H1 (cell line): ENCODE measurements at regions not wholly inside any gene's neighbourhood (a gene's known extent, or its start where the extent isn't known, plus 50 kb on each side); places are given as distances from the start of the nearest gene placed in this dataset.

Experiments
- CTCF ChIA-PET: fragments of 300-600 bp; sonication (Branson Sonifier 250); formaldehyde crosslinking; loops from one replicate; lab custom pipeline; 2021; ENCODE audit not compliant: partially characterized antibody; lab: Charles Lee
- POLR2A ChIA-PET: fragments of 300-600 bp; sonication (Branson Sonifier 250); formaldehyde crosslinking; loops from one replicate; lab custom pipeline; 2021; ENCODE audit warnings: inconsistent platforms; ENCODE audit not compliant: partially characterized antibody; lab: Charles Lee
- DNase-seq, 2 experiments: peaks; one replicate each; pipeline versions ENCODE4 v3.0.0 to v3.0.0-alpha.2; 2010 to 2022; ENCODE audit warnings: low spot score in 2 of 2, low read depth in 1 of 2, mixed read lengths in 1 of 2
- FAIRE-seq: peaks from 2 replicates; lab custom pipeline; 2011; peaks lifted over from hg19 to GRCh38; lab: Jason Lieb, UNC
- H2AFZ ChIP-seq: 2 replicates; pipeline ENCODE4 v1.8.1; 2012; ENCODE audit warnings: low read length, inconsistent platforms
- H2AK5ac ChIP-seq: 2 replicates; pipeline ENCODE4 v1.6.1; 2013; ENCODE audit warnings: low read depth, low read length
- H2BK120ac ChIP-seq: replicated peaks from 2 replicates; pipeline ENCODE3; 2013; ENCODE audit warnings: low read depth, low read length, inconsistent platforms
- H2BK12ac ChIP-seq: 2 replicates; pipeline ENCODE4 v1.6.1; 2013; ENCODE audit warnings: low read depth, low read length
- H2BK15ac ChIP-seq: 2 replicates; pipeline ENCODE4 v1.6.1; 2013; ENCODE audit warnings: low read length
- H2BK20ac ChIP-seq: 2 replicates; pipeline ENCODE4 v1.6.1; 2013; ENCODE audit warnings: low read length
- H2BK5ac ChIP-seq: 2 replicates; pipeline ENCODE4 v1.6.1; 2013; ENCODE audit warnings: low read depth, low read length
- H3K14ac ChIP-seq: 2 replicates; pipeline ENCODE4 v1.6.1; 2013; ENCODE audit warnings: inconsistent platforms; ENCODE audit not compliant: insufficient read length
- H3K18ac ChIP-seq: 2 replicates; pipeline ENCODE4 v1.6.1; 2013; ENCODE audit warnings: low read length; ENCODE audit errors: extremely low read depth
- H3K23ac ChIP-seq: 2 replicates; pipeline ENCODE4 v1.6.1; 2013; ENCODE audit warnings: inconsistent platforms; ENCODE audit not compliant: insufficient read length
- H3K23me2 ChIP-seq: 2 replicates; pipeline ENCODE4 v1.6.1; 2013; ENCODE audit warnings: low read depth, low read length
- H3K27ac ChIP-seq: 2 replicates; pipeline ENCODE4 v1.6.1; 2011; ENCODE audit warnings: low read depth, low read length, inconsistent platforms
- H3K27me3 ChIP-seq, 4 experiments: replicated peaks in 1 of 4; 1 replicate in 1 of 4; 2 replicates in 3 of 4; pipeline versions ENCODE4 v1.6.1 to v1.8.1; 2011 to 2013; ENCODE audit warnings: low read length in 3 of 4, mild to moderate bottlenecking in 3 of 4, inconsistent platforms in 2 of 4, mixed read lengths in 2 of 4, moderate library complexity in 1 of 4; ENCODE audit not compliant: control insufficient read depth in 3 of 4, insufficient read depth in 3 of 4; ENCODE audit errors: extremely low read depth in 1 of 4
- H3K36me3 ChIP-seq, 4 experiments: 2 replicates each; pipeline versions ENCODE4 v1.6.1 to v1.8.1; 2011 to 2013; ENCODE audit warnings: mild to moderate bottlenecking in 4 of 4, low read length in 3 of 4, moderate library complexity in 2 of 4, control low read depth in 1 of 4, inconsistent platforms in 1 of 4; ENCODE audit not compliant: insufficient read depth in 4 of 4, control insufficient read depth in 2 of 4
- H3K4ac ChIP-seq: replicated peaks from 2 replicates; pipeline ENCODE3; 2013; ENCODE audit warnings: low read length, low read depth, mixed read lengths, inconsistent platforms; ENCODE audit not compliant: insufficient read length
- H3K4me1 ChIP-seq, 4 experiments: replicated peaks in 1 of 4; 1 replicate in 1 of 4; 2 replicates in 3 of 4; pipeline versions ENCODE4 v1.6.1 to v1.8.1; 2011 to 2013; ENCODE audit warnings: low read length in 3 of 4, inconsistent platforms in 2 of 4, mixed read lengths in 1 of 4; ENCODE audit not compliant: insufficient read depth in 4 of 4, control insufficient read depth in 3 of 4
- H3K4me2 ChIP-seq, 2 experiments: 2 replicates each; pipeline versions ENCODE4 v1.6.1 to v1.8.1; 2011 to 2013; ENCODE audit warnings: low read depth in 2 of 2, low read length in 2 of 2, control low read depth in 1 of 2, inconsistent platforms in 1 of 2, mild to moderate bottlenecking in 1 of 2; ENCODE audit not compliant: insufficient read depth in 1 of 2
- H3K4me3 ChIP-seq, 4 experiments: fragments of 200-600, 300-600 bp in 1 of 4; sonication (generic), shearing (Covaris generic), sonication (Bioruptor Twin) in 1 of 4; 2 replicates each; pipeline versions ENCODE4 v1.5.1 to v1.8.1; 2011 to 2016; ENCODE audit warnings: low read length in 4 of 4, low read depth in 3 of 4, control low read depth in 2 of 4, inconsistent platforms in 2 of 4, mild to moderate bottlenecking in 2 of 4, mixed read lengths in 1 of 4, moderate library complexity in 1 of 4; ENCODE audit not compliant: insufficient read depth in 2 of 4; ENCODE audit errors: extremely low read depth in 1 of 4
- H3K56ac ChIP-seq: replicated peaks from 2 replicates; pipeline ENCODE3; 2013; ENCODE audit warnings: low read depth, mild to moderate bottlenecking, mixed read lengths, low read length, inconsistent platforms; ENCODE audit not compliant: insufficient read length
- H3K79me1 ChIP-seq: 2 replicates; pipeline ENCODE4 v1.6.1; 2013; ENCODE audit warnings: low read depth, low read length, control low read depth
- H3K79me2 ChIP-seq, 2 experiments: 2 replicates each; pipeline versions ENCODE4 v1.6.1 to v1.8.1; 2012 to 2013; ENCODE audit warnings: low read length in 2 of 2, mild to moderate bottlenecking in 2 of 2, inconsistent platforms in 1 of 2; ENCODE audit not compliant: insufficient read depth in 2 of 2, control insufficient read depth in 1 of 2
- H3K9ac ChIP-seq, 4 experiments: replicated peaks in 1 of 4; 1 replicate in 1 of 4; 2 replicates in 3 of 4; pipeline versions ENCODE4 v1.6.1 to v1.8.1; 2011 to 2013; ENCODE audit warnings: low read depth in 3 of 4, low read length in 3 of 4, control low read depth in 2 of 4, mild to moderate bottlenecking in 2 of 4, moderate library complexity in 2 of 4, inconsistent platforms in 1 of 4; ENCODE audit errors: extremely low read depth in 1 of 4
- H3K9me3 ChIP-seq, 2 experiments: 2 replicates each; pipeline versions ENCODE4 v1.6.1 to v1.8.1; 2012 to 2013; ENCODE audit warnings: mild to moderate bottlenecking in 2 of 2, moderate library complexity in 2 of 2, control low read depth in 1 of 2, inconsistent platforms in 1 of 2, low read depth in 1 of 2, low read length in 1 of 2, mixed read lengths in 1 of 2; ENCODE audit not compliant: insufficient read depth in 2 of 2
- H4K20me1 ChIP-seq, 2 experiments: replicated peaks in 1 of 2; 2 replicates each; pipeline versions ENCODE3 to v1.8.1; 2011 to 2013; ENCODE audit warnings: inconsistent platforms in 2 of 2, low read length in 2 of 2, mild to moderate bottlenecking in 1 of 2; ENCODE audit not compliant: insufficient read depth in 2 of 2, control insufficient read depth in 1 of 2
- H4K5ac ChIP-seq: 2 replicates; pipeline ENCODE4 v1.6.1; 2013; ENCODE audit warnings: low read length, low read depth, mixed read lengths, inconsistent platforms; ENCODE audit not compliant: insufficient read length
- H4K8ac ChIP-seq: 2 replicates; pipeline ENCODE4 v1.8.0; 2013; ENCODE audit warnings: mild to moderate bottlenecking, moderate library complexity, low read length, inconsistent platforms; ENCODE audit not compliant: insufficient read depth; ENCODE audit errors: extremely low read depth
- H4K91ac ChIP-seq: replicated peaks from 2 replicates; pipeline ENCODE3; 2013; ENCODE audit warnings: low read length, mixed read lengths, inconsistent platforms; ENCODE audit not compliant: insufficient read length
- BACH1 ChIP-seq: IDR thresholded peaks from 2 replicates; pipeline ENCODE4 v1.6.1; 2012; ENCODE audit warnings: low read length, improper control_type of control experiment
- BRCA1 ChIP-seq: IDR thresholded peaks from 2 replicates; pipeline ENCODE4 v1.6.1; 2012; ENCODE audit warnings: low read depth, low read length, improper control_type of control experiment
- FOSL1 ChIP-seq: IDR thresholded peaks from 2 replicates; pipeline ENCODE4 v1.6.1; 2011; ENCODE audit warnings: mild to moderate bottlenecking, low read depth, low read length, moderate library complexity; ENCODE audit not compliant: insufficient read depth
- HDAC2 ChIP-seq, 2 experiments: fragments of 300-600 bp in 1 of 2; sonication (generic) in 1 of 2; IDR thresholded peaks; 2 replicates each; pipeline ENCODE4 v1.6.1; 2011 to 2012; ENCODE audit warnings: low read depth in 2 of 2, low read length in 2 of 2, mild to moderate bottlenecking in 2 of 2, moderate library complexity in 2 of 2, borderline replicate concordance in 1 of 2, inconsistent platforms in 1 of 2
- KDM4A ChIP-seq: IDR thresholded peaks from one replicate; pipeline ENCODE4 v1.7.1; 2012; ENCODE audit warnings: low read depth, mild to moderate bottlenecking, moderate library complexity, low read length, inconsistent platforms; ENCODE audit not compliant: severe bottlenecking
- POLR2AphosphoS5 ChIP-seq: IDR thresholded peaks from 2 replicates; pipeline ENCODE4 v1.6.1; 2011; ENCODE audit warnings: low read depth, low read length
- RXRA ChIP-seq: IDR thresholded peaks from 2 replicates; pipeline ENCODE4 v1.6.1; 2011; ENCODE audit warnings: low read depth, mild to moderate bottlenecking, low read length, moderate library complexity; ENCODE audit not compliant: insufficient read depth
- USF2 ChIP-seq: IDR thresholded peaks from 2 replicates; pipeline ENCODE4 v1.6.1; 2011; ENCODE audit warnings: low read length, improper control_type of control experiment
- YY1 ChIP-seq: IDR thresholded peaks from 2 replicates; pipeline ENCODE4 v1.6.1; 2011; ENCODE audit warnings: low read depth, mild to moderate bottlenecking, low read length
- WGBS, 2 experiments: shearing (Covaris generic) in 1 of 2; methylation state at CpG; one replicate each; pipeline versions ENCODE4 v1.1.6 to v1.1.7; 2013 to 2015; ENCODE audit warnings: low lambda C conversion rate in 2 of 2, mixed read lengths in 2 of 2, inconsistent platforms in 1 of 2, low coverage in 1 of 2, missing lambda C conversion rate in 1 of 2; ENCODE audit not compliant: insufficient replicate concordance in 2 of 2, insufficient coverage in 1 of 2, insufficient read length in 1 of 2; ENCODE audit errors: extremely low coverage in 1 of 2, missing lambda C conversion rate in 1 of 2; 5-methylcytosine and 5-hydroxymethylcytosine counted together

GRCh38 chr10:128660726-128661125 lies 534.5 kb upstream of the MKI67 start:
- H3K23me2 ChIP-seq: no peaks in the 10 kb centered on the region
- DNase-seq: no peak
- ChIA-PET POLR2A (no interaction called here), CTCF (interaction anchor here (0.8 to 1.3 kb wide), 2 partner anchors 27 to 89 kb away, joined by 3 read pairs; no protein-coding TSS in a partner anchor)
- H3K4me3 ChIP-seq: no peak overlapping the region
- no peak overlapping the region for H2BK20ac ChIP-seq
- H3K4me1 ChIP-seq: no peaks in the 10 kb centered on the region; a peak in 1 of 7 replicates
- 87% methylated on average over 5 of the region's 5 CpGs; no CpG with 5 or more reads in 1 of the 2 experiments for WGBS, 2 experiments
- H2AFZ ChIP-seq: no peak overlapping the region
- H3K23ac ChIP-seq: no peak overlapping the region
- H3K18ac ChIP-seq: no peak overlapping the region
- H3K79me1 ChIP-seq: no peaks in the 10 kb centered on the region
- H2AK5ac ChIP-seq: no peak overlapping the region
- H4K91ac ChIP-seq: no peak overlapping the region
- H4K5ac ChIP-seq: no peak overlapping the region
- peaks cover 0 to 8% of the 10 kb centered on the region in 2 experiments; a peak in 1 of 4 replicates for H3K9me3 ChIP-seq
- no peak overlapping the region for H4K8ac ChIP-seq
- H3K9ac ChIP-seq: no peak overlapping the region; a peak in 1 of 7 replicates
- H3K4me2 ChIP-seq: no peak overlapping the region
- no peak overlapping the region for H3K56ac ChIP-seq
- no peak overlapping the region for H2BK15ac ChIP-seq
- no peaks in the 10 kb centered on the region for H3K36me3 ChIP-seq
- H2BK5ac ChIP-seq: no peak overlapping the region
- H3K27ac ChIP-seq: no peak overlapping the region
- H3K14ac ChIP-seq: no peak overlapping the region
- no peaks in the 10 kb centered on the region for H4K20me1 ChIP-seq
- H3K79me2 ChIP-seq: no peaks in the 10 kb centered on the region
- H2BK120ac ChIP-seq: no peak overlapping the region
- no peak overlapping the region for H2BK12ac ChIP-seq
- FAIRE-seq: no peak
- no peaks in the 10 kb centered on the region for H3K27me3 ChIP-seq
- no peak overlapping the region for H3K4ac ChIP-seq
- no peak for TF ChIP-seq POLR2AphosphoS5
- no peak for TF ChIP-seq HDAC2 (IDR thresholded peaks at IDR 0.05; ENCODE audit: borderline replicate concordance in 1 of 2, low read depth in 2 of 2, low read length in 2 of 2)
- no peak for TF ChIP-seq FOSL1
- no peak for TF ChIP-seq YY1
- no peak for TF ChIP-seq USF2
- no peak for TF ChIP-seq KDM4A
- no peak for TF ChIP-seq RXRA
- TF ChIP-seq BRCA1: no peak
- no peak for TF ChIP-seq BACH1
- TF ChIP-seq, all 59 proteins: peak for 0
